ENCODE measurements at regions not wholly inside any gene's neighbourhood (a gene's known extent, or its start where the extent isn't known, plus 50 kb on each side); places are given as distances from the start of the nearest gene placed in this dataset.

DNA sequence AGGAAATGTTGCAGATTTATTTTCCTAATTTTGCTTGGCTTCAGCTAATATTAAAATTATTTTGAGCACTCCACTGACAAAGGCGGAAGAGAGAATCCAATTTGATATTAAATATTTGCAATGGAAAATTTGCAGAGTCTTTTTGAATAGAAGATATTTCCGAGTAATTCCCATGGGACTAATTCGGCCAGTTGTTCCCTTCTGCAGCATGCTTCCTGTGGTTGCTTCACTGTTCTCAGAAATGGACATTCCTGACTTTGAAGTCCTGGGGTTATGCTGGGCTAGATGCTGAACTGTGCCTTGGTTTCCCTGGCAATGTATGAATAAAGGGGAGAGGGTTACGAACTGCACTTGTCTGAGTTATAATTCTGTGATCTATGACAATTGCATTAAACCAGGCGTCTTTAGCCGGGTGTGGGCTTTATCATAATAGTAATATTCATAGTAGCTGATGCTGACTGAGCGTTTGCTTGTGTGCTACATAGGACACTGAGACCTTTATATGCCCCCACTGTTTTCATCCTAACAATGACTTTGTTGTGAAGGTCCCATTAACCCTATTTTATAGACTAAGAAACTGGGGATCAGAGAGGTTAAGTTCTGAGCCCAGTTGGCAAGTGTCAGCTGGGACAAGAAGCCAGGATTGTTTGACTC lies 114.5 kb upstream of the SPRY4 start:
- TF ChIP-seq, protein P1, sequence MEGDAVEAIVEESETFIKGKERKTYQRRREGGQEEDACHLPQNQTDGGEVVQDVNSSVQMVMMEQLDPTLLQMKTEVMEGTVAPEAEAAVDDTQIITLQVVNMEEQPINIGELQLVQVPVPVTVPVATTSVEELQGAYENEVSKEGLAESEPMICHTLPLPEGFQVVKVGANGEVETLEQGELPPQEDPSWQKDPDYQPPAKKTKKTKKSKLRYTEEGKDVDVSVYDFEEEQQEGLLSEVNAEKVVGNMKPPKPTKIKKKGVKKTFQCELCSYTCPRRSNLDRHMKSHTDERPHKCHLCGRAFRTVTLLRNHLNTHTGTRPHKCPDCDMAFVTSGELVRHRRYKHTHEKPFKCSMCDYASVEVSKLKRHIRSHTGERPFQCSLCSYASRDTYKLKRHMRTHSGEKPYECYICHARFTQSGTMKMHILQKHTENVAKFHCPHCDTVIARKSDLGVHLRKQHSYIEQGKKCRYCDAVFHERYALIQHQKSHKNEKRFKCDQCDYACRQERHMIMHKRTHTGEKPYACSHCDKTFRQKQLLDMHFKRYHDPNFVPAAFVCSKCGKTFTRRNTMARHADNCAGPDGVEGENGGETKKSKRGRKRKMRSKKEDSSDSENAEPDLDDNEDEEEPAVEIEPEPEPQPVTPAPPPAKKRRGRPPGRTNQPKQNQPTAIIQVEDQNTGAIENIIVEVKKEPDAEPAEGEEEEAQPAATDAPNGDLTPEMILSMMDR (IDR thresholded peaks at IDR 0.05), result no peak
- TF ChIP-seq POLR2A (IDR thresholded peaks at IDR 0.05), result no peak
